Brain microvascular endothelial cell (primary cell): ENCODE measurements at regions not wholly inside any gene's neighbourhood (a gene's known extent, or its start where the extent isn't known, plus 50 kb on each side); places are given as distances from the start of the nearest gene placed in this dataset.

Experiments used
- DNase-seq: peaks from one replicate; pipeline ENCODE4 v3.0.0-alpha.2; 2020
- H3K27ac ChIP-seq: fragments of 250-450 bp; sonication (Bioruptor Pico); 2 replicates; pipeline ENCODE4 v1.5.1; 2020; ENCODE audit warnings: mild to moderate bottlenecking, moderate library complexity
- H3K27me3 ChIP-seq: fragments of 250-450 bp; sonication (Bioruptor Pico); replicated peaks from 2 replicates; pipeline ENCODE4 v1.5.1; 2020; ENCODE audit warnings: mild to moderate bottlenecking
- H3K36me3 ChIP-seq: fragments of 250-450 bp; sonication (Bioruptor Pico); replicated peaks from 2 replicates; pipeline ENCODE4 v1.5.1; 2020; ENCODE audit warnings: mild to moderate bottlenecking
- H3K4me3 ChIP-seq: 2 replicates; pipeline ENCODE4 v1.5.1; 2011; ENCODE audit warnings: low read depth, mild to moderate bottlenecking, control low read depth, low read length, moderate library complexity
- in situ Hi-C: cut with HindIII; loops from 2 replicates; pipeline ENCODE4 v1.10.0; 2017; ENCODE audit warnings: low sequenced_read_pairs, low pct_ligation_motif_present
- TF ChIP-seq, protein P1 (sequence below): IDR thresholded peaks from 2 replicates; pipeline ENCODE4 v1.5.1; 2011; ENCODE audit warnings: low read depth, mild to moderate bottlenecking, moderate library complexity, low read length, control low read depth, inconsistent platforms; ENCODE audit errors: missing control alignments

DNA sequence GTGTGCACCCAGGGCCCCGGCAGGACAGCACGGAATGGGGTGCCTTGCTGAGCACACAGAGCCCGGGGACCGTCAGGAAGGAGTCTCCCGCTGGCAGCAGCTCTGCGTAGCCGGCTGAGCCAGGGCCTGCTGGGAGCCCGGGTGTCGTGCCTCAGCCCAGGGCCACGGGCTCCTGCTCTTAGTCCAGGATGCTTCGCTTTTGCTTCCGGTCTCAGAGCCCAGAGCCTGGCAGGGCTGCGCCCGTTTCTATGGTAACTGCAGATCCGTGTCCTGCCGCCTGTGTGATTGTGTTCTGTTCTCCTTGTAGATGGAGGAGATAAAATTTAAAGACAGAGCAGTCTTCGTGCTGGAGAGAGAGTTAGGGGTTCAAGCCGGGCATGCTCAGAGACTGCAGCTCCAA, 53.7 kb upstream of the DPYSL4 start:
- Histone ChIP-seq H3K27ac (no peak overlapping the region), H3K36me3 (no peaks in the 10 kb centered on the region), H3K27me3 (no peaks in the 10 kb centered on the region), H3K4me3 (no peak overlapping the region)
- no peak for DNase-seq
- in situ Hi-C loops = no loop called here
- TF ChIP-seq, protein P1, sequence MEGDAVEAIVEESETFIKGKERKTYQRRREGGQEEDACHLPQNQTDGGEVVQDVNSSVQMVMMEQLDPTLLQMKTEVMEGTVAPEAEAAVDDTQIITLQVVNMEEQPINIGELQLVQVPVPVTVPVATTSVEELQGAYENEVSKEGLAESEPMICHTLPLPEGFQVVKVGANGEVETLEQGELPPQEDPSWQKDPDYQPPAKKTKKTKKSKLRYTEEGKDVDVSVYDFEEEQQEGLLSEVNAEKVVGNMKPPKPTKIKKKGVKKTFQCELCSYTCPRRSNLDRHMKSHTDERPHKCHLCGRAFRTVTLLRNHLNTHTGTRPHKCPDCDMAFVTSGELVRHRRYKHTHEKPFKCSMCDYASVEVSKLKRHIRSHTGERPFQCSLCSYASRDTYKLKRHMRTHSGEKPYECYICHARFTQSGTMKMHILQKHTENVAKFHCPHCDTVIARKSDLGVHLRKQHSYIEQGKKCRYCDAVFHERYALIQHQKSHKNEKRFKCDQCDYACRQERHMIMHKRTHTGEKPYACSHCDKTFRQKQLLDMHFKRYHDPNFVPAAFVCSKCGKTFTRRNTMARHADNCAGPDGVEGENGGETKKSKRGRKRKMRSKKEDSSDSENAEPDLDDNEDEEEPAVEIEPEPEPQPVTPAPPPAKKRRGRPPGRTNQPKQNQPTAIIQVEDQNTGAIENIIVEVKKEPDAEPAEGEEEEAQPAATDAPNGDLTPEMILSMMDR = no peak

DNA sequence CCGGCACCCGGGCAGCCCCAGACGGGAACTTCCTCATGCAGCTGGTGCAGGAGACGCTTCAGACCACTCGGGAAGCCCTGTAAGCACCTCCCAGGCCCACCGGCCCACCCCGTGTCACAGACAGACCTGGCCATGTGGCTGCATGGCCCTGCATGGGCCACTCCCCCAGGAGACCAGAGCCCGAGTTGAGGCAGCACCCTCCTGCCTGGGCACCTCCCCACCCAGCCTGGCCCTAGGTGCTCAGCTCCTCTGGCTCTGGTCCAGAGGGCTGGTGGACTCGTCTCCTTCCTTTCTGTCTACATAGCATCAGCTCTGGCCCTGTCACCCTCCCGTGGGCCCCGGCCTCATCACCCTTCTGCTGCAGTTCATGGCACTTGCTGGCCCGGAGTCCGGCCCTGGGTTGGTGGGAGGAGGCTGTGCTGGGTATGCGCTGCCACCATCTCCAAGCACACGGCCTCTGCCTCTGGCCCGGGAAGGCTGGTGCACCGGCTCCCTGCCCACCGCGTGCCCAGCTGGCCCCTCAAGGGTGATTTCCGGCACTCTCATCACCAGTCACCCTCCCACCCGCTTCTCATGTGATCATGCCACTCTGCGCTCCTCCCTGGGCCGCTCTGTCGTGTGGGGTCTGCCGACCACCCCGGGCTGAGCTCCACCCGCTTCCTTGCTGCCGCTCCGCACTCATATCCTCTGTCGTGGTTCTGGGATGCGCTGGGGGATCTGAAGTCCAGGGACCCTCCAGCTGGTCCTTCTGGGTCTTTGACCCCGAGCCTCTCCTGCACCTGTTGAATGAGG, 53.1 kb upstream of the DPYSL4 start:
- Histone ChIP-seq H3K27me3 (no peaks in the 10 kb centered on the region), H3K36me3 (no peaks in the 10 kb centered on the region), H3K27ac (no peak overlapping the region), H3K4me3 (no peak overlapping the region)
- TF ChIP-seq, protein P1 = no peak
- DNase-seq = no peak
- in situ Hi-C loops = no loop called here

DNA sequence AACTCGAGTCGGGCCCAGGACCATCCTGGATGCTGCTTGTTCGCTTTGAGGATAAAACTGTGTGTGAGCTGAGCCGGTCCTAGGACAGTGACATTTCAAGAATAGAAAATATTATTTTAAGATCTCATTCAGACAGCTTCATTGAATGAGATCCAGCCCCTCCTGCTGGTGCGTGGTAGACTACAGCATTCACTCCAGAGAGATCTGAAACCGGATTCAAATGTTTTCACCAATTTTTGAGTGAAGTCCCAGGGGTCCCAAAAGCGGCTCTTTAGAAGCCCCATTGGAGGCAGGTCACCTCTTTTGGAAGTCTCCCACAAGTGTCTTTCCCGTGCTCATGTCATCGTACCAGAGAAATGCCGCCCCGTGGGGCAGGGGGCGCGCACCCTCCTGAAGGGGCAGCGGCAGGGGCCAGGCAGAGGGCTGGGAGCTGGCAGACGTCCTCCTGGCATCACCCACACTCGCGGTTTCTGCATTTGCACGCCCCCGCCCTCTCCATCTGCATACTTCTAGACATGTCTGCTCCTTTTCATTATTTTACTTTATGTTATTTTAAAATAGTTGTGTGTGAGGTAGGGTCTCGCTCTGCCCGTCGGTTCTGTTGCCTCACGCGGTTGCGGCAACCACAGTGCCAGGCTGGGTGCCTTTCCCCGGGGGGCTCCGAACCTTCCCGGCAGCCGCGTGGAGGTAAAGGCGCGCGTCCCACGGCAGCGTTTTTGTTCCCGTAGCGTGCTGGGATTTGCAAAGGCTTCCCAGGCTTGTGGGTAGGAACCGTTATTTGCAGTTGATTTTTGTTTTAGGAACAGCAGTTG, 52.3 kb upstream of the DPYSL4 start:
- Histone ChIP-seq H3K36me3 (no peaks in the 10 kb centered on the region), H3K27me3 (no peaks in the 10 kb centered on the region), H3K4me3 (no peak overlapping the region), H3K27ac (no peak overlapping the region)
- in situ Hi-C loops = no loop called here
- TF ChIP-seq, protein P1 = peak; percentile 7
- no peak for DNase-seq

DNA sequence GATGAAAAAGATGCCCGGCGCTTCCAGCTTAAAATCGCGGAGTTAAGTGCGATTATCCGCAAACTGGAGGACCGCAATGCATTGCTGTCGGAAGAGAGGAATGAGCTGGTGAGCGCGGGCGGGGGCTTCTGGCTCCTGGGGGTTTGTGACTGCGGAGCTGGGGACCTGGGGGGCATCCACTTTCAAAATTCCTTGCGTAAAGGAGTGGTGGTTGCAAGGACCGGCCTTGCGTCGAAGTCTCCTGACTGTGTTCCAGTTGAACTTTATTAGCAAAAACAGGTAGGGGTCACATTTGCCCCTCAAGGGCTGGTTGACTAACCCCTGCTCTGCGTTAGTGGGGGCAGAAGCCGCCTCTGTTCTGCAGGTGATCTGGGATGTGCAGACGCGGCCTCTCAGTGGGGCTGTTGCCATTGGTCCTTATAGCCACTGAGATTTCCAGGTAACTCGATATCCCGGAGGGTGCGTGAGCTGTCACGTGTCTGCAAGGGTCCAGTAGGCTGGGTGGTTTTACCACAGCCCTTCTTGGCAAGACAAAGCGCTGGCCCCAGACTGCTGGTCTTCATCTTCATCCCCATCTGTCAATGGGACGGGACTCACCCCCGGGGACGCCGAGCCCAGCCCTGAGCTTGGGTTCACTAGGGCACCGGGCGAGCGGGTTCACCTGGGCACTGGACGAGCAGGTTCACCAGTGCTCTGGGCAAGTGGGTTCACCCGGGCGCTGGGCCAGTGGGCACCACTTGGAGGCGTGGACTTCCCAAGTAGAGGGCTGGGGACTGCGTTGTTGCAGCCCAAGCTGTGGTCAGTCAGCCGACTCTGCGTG, 51.5 kb upstream of the DPYSL4 start:
- in situ Hi-C loops = no loop called here
- Histone ChIP-seq H3K4me3 (no peak overlapping the region), H3K36me3 (no peaks in the 10 kb centered on the region), H3K27ac (no peak overlapping the region), H3K27me3 (no peaks in the 10 kb centered on the region)
- DNase-seq = no peak
- TF ChIP-seq, protein P1 = no peak

DNA sequence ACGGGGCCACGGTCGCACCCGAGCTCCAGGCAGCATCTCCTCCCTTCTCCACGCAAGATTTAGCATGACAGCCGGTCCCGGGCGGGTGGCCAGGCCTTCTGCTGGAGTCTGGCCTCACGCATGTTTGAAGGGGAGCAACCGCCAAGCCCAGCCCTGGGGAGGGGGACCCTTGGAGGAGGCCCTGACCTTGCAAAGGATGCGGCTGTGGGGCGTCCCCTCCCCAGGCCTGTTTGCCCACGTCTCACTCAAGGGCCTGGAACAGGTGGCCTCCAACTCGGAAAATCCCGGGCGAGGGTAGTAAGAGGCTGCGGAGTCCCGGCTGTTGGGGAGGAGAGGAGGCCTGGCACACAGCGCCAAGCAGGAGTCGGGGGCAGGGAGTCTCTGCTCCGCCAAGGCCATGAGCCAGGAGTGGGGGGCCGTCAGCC, 50.6 kb upstream of the DPYSL4 start:
- no peak for DNase-seq
- TF ChIP-seq, protein P1 = no peak
- in situ Hi-C loops = no loop called here
- no peaks in the 10 kb centered on the region for H3K27me3 ChIP-seq
- H3K4me3 ChIP-seq = no peak overlapping the region
- H3K27ac ChIP-seq = no peak overlapping the region
- H3K36me3 ChIP-seq = no peaks in the 10 kb centered on the region
